ENCODE measurements at regions not wholly inside any gene's neighbourhood (a gene's known extent, or its start where the extent isn't known, plus 50 kb on each side); places are given as distances from the start of the nearest gene placed in this dataset.

DNA sequence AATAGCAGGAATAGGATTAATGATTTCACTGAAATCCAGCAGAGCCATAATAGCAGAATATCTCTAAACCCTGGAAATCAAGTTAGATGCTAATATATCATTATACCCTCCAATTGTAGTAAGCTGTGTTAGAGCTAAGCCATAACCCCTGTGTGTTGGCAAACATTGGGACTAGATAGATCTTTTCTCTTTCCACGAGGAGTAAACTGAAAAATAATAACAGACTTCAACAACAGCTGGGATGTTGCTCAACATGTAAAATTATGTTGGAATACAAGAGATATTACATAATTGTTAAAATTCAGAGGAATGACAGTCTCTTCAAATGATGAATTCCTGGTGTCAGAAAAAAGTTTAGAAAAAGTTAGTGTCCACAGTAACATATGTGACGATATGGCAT is 383.8 kb downstream of the SNAPC1 start:
- CTCF ChIA-PET (ENCODE audit: low intra/inter-chr PET ratio, low total read pairs), result no interaction called here
- no TSS peak for BruUV-seq (replicated peaks)

More for the DNA sequence above, 383.8 kb downstream of the SNAPC1 start:
- ATAC-seq, result no peak
- in situ Hi-C loops (cut with HindIII; ENCODE audit: extremely low pct_ligation_motif_present, low pct_unique_long_range_greater_than_20kb), result no loop called here
- Histone ChIP-seq H3K9ac (ENCODE audit: insufficient read depth, low read depth, low read length) (no peak overlapping the region), H3K4me1 (ENCODE audit: insufficient read depth, low read length) (no peaks in the 10 kb centered on the region), H3K79me2 (ENCODE audit: insufficient read depth, low read length) (no peaks in the 10 kb centered on the region), H3K4me2 (ENCODE audit: low read depth, low read length) (no peak overlapping the region), H3K27me3 (ENCODE audit: control insufficient read depth in 1 of 2, insufficient read depth in 2 of 2, low read length in 2 of 2) (no peaks in the 10 kb centered on the region), H3K36me3 (replicated peaks in 1 of 2; ENCODE audit: control insufficient read depth in 1 of 2, insufficient read depth in 2 of 2, low read length in 2 of 2) (no peaks in the 10 kb centered on the region), H2AFZ (ENCODE audit: low read length) (no peak overlapping the region), H3K27ac (ENCODE audit: extremely low read length, insufficient read depth, low read length) (no peak overlapping the region), H3K4me3 (replicated peaks in 1 of 3; ENCODE audit: insufficient read depth in 1 of 3, low read depth in 2 of 3, low read length in 3 of 3) (no peak overlapping the region), H4K20me1 (ENCODE audit: insufficient read depth, low read length) (no peaks in the 10 kb centered on the region), H3K9me3 (ENCODE audit: low read length) (no peaks in the 10 kb centered on the region)
- no peak for DNase-seq (ENCODE audit: low spot score)
- intact Hi-C loops (cut with micrococcal nuclease; ENCODE audit: unreplicated experiment), result no loop called here
- WGBS (ENCODE audit: low lambda C conversion rate), result 2% methylated on average over 2 of the region's 2 CpGs
- TF ChIP-seq, protein P1, sequence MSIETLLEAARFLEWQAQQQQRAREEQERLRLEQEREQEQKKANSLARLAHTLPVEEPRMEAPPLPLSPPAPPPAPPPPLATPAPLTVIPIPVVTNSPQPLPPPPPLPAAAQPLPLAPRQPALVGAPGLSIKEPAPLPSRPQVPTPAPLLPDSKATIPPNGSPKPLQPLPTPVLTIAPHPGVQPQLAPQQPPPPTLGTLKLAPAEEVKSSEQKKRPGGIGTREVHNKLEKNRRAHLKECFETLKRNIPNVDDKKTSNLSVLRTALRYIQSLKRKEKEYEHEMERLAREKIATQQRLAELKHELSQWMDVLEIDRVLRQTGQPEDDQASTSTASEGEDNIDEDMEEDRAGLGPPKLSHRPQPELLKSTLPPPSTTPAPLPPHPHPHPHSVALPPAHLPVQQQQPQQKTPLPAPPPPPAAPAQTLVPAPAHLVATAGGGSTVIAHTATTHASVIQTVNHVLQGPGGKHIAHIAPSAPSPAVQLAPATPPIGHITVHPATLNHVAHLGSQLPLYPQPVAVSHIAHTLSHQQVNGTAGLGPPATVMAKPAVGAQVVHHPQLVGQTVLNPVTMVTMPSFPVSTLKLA (IDR thresholded peaks at IDR 0.05), result no peak
- no peak for TF ChIP-seq ZNF558 (CRISPR knock-in tag; IDR thresholded peaks at IDR 0.05; ENCODE audit: borderline replicate concordance)
- TF ChIP-seq, protein P2, sequence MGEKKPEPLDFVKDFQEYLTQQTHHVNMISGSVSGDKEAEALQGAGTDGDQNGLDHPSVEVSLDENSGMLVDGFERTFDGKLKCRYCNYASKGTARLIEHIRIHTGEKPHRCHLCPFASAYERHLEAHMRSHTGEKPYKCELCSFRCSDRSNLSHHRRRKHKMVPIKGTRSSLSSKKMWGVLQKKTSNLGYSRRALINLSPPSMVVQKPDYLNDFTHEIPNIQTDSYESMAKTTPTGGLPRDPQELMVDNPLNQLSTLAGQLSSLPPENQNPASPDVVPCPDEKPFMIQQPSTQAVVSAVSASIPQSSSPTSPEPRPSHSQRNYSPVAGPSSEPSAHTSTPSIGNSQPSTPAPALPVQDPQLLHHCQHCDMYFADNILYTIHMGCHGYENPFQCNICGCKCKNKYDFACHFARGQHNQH (CRISPR knock-in tag; IDR thresholded peaks at IDR 0.05), result no peak
- TF ChIP-seq, protein P3, sequence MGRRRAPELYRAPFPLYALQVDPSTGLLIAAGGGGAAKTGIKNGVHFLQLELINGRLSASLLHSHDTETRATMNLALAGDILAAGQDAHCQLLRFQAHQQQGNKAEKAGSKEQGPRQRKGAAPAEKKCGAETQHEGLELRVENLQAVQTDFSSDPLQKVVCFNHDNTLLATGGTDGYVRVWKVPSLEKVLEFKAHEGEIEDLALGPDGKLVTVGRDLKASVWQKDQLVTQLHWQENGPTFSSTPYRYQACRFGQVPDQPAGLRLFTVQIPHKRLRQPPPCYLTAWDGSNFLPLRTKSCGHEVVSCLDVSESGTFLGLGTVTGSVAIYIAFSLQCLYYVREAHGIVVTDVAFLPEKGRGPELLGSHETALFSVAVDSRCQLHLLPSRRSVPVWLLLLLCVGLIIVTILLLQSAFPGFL (CRISPR knock-in tag; IDR thresholded peaks at IDR 0.05), result no peak
- TF ChIP-seq, protein P4, sequence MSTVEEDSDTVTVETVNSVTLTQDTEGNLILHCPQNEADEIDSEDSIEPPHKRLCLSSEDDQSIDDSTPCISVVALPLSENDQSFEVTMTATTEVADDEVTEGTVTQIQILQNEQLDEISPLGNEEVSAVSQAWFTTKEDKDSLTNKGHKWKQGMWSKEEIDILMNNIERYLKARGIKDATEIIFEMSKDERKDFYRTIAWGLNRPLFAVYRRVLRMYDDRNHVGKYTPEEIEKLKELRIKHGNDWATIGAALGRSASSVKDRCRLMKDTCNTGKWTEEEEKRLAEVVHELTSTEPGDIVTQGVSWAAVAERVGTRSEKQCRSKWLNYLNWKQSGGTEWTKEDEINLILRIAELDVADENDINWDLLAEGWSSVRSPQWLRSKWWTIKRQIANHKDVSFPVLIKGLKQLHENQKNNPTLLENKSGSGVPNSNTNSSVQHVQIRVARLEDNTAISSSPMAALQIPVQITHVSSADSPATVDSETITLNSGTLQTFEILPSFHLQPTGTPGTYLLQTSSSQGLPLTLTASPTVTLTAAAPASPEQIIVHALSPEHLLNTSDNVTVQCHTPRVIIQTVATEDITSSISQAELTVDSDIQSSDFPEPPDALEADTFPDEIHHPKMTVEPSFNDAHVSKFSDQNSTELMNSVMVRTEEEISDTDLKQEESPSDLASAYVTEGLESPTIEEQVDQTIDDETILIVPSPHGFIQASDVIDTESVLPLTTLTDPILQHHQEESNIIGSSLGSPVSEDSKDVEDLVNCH (CRISPR knock-in tag; IDR thresholded peaks at IDR 0.05), result no peak
- FAIRE-seq, result no peak
- POLR2A ChIA-PET, result no interaction called here

Data from HepG2 (cell line).